ENCODE measurements at regions not wholly inside any gene's neighbourhood (a gene's known extent, or its start where the extent isn't known, plus 50 kb on each side); places are given as distances from the start of the nearest gene placed in this dataset.

GRCh38 chr13:105798541-105798940 lies 736.9 kb downstream of the EFNB2 start:
- TF ChIP-seq CTCF (IDR thresholded peaks at IDR 0.05) (no peak), POLR2A (IDR thresholded peaks at IDR 0.05) (no peak)
